GM19467 (cell line): ENCODE measurements at regions not wholly inside any gene's neighbourhood (a gene's known extent, or its start where the extent isn't known, plus 50 kb on each side); places are given as distances from the start of the nearest gene placed in this dataset.

Experiments
- ATAC-seq: cut with Tn5 transposase; IDR thresholded peaks from one replicate; pipeline ENCODE4 v1.9.1; 2021; ENCODE audit warnings: mild to moderate bottlenecking, moderate library complexity; ENCODE audit not compliant: unreplicated experiment

DNA sequence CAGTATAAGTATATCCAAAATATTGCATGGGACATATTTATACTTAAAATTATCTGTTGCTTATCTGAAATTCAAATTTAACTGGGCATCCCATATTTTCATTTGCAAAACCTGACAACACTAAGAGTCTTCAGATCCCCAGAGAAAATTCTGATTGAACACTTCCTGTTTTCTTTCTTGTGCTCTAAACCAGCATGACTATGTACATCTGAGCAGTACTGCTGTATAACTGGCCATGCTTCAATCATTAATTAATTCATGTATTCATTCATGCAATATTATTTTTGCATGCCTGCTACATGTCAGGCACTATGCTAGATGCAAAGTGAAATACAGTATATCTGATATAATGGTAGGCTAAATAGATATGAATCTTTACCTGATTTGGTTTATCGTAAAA, 461.2 kb downstream of the TLR4 start:
- ATAC-seq = no peak

DNA sequence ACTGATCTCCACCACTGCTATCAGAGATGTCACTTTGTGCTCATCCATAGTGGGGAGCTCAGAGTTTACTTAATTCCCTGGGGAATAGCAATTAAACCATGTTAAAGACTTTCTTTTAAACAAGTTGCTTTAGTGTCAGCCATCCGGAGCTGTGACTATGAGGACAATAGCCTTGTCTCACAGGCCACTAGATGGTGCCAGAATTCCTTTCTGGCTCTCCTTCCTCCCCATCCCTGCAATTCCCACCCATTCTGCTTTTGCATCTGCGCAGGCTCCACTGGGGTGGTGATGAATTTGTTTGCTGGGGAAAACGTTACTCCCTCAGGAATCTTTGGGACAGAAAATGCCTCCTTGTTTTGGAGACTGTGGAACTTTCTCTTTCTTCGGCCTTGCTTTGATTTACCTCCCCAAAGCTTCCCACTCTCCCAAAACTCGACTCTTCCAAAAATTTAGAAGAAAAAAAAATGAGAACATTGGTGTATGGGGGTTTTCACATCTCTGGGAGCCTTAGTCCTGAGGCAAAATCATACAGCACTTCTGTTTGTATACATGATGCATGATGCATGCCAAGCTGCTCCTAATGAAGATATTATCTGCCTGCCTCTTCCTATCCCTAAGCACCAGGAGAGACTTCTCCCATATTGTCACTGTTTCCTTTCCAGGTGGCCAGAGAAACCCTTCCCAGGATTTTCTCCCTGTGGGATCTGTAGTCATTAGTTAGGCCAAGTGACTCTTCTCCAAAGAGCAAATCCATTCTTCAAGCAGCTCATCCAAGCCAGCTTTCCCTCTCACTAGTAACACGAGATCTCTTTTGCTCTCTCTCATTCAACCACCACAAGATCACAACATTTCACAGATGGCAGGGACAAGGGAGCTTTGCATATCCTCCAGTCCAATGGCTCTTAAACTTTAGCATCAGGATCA, 466.1 kb downstream of the TLR4 start:
- no peak for ATAC-seq

DNA sequence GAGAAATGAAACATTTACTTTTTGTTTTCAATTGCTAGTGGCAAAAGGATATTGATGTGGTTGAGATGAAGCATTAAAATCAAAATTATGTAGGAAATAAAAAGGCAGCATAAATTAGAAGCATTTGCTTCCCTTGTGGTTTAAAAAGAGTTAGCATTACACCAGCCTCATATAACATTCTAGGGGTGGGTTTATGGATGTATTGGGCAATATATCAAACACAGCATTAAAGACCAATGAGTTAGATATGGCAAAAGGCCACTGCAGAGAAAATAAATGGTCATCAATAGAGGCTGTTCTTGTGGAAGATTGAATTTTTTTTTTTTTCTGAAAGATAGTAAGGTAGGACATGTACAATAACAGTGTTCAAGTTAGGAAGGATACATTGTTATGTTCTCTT, 473.0 kb downstream of the TLR4 start:
- no peak for ATAC-seq

DNA sequence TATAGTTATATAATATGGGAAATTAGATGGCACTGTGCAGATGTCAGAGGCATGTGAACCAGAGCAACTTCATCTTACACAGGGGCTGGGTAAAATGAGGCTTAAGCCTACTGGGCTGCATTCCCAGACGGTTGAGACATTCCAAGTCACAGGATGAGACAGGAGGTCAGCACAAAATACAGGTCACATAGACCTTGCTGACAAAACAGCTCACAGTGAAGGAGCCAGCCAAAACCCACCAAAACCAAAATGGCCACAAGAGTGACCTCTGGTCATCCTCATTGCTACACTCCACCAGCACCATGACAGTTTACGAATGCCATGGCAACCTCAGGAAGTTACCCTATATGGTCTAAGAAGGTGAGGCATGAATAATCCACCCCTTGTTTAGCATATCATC, 479.4 kb downstream of the TLR4 start:
- ATAC-seq = no peak

DNA sequence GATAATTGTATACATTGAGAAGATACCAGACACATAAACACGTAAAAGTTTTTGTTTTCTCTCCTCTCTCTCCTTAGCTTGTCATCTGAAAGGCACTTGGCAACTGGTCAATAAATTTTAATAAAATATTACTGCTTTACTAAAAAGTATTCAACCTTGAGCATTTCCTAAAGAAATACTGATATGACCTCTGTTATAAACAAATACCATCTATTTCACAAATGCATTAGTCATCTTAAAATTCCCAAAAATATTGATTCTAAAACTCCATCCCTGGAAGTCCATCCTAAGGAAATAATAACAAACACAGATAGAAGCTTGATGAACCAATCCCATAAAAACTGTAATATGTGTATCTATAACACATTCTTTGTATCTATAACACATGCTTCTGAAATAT, 483.2 kb downstream of the TLR4 start:
- no peak for ATAC-seq

DNA sequence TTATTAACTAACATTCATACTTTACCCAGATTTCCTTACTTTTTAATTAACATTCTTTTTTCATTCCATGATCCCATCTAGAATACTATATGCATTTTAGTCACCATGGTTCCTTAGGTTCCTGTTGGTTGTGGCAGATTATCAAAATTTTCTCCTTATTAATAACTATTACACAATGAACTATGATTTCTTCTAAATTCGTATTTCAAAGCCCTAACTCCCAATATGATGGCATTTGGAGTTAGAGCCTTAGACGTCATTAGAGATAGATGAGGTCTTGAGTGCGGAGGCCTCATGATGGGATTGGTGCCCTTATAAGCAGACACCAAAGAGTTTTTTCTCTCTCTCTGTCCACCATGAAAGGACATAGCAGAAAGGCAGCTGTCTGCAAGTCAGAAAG, 485.4 kb downstream of the TLR4 start:
- ATAC-seq = no peak

DNA sequence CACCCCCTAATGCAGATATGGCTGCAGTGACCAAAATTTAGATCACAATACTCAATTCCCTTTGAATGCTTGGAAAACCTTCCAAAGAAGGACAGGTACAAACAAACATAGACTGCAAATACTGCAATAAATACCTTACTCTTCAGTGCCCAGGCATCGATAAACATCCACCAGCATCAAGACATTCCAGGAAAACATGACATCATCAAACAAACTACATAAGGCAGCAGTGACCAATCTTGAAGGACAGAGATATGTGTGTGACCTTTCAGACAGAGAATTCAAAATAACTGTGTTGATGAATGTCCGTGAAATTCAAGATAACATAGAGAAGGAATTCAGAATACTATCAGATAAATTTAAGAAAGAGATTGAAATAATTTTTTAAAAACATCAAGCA, 488.6 kb downstream of the TLR4 start:
- no peak for ATAC-seq

DNA sequence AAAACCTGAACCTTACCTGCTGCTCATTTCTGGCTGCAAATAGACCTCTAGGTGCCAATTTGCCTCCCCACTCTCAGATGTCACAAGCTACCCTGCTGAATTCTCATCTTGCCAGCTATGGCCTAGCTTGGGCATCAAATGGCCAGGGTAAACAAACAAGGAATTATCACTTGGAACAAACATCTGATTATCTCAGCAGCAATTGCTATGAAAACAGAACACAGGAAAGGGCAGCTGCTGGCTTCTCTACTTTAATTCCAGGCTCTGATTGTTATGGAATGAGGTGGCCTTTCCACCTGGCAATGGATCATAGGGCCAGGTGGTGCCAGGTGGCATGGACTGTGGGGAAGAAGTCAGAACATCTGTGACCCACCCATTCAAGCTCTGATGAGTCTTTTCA, 505.1 kb downstream of the TLR4 start:
- no peak for ATAC-seq

DNA sequence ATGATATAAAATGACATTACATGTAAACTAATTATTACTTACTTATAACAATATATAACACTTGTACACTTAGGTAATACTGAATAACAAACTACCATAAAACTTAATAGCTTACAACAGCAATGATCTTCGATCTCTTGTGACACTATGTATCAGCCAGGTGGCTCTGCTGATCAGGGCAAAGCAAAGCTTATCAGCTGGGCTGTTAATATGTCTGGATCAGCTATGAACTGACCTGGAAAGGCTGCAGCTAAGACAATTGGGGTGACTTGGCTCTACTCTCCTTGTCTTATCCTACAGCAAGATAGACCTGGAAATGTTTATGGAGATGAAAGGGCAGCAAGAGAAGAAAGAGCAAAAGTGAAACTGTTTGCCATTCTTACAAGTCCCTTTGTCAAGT, 511.3 kb downstream of the TLR4 start:
- ATAC-seq = no peak

DNA sequence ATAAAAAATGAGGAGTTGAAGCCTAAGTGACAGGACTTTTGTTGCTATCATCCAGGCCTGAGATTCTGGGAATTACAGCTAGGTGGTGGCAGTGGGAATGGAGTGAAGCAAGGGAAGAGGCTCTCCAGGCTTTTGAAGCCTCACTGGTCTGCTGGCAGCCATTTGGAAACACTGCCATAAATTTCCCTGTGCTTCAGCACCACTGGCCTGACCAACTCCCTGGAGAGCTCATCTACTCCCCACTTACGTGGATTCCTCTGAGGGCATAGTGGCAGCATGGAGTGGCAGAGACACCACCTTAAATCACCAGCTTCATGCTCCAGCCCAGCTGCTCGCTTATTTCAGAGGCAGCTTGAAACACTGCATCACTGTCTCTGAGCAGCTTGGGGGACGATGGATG, 518.2 kb downstream of the TLR4 start:
- no peak for ATAC-seq

DNA sequence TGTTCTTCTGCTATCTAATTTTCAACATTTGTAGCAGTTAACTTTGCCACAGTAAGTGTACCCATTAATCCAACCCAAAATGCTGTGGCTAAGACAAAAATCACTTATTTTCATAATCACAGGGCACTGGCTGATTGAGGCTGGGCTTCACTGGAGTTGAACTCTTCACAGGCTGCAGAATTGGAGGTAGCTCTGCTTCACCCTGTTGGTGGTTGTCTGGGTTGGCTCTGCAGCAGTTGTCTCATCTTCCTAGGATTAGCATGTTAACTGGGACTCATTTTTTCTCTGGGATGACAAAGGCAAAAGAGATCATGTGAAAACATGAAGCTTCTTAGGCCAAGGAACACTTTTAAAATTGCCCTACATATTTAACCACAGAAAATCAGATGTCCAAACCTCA, 518.9 kb downstream of the TLR4 start:
- no peak for ATAC-seq

DNA sequence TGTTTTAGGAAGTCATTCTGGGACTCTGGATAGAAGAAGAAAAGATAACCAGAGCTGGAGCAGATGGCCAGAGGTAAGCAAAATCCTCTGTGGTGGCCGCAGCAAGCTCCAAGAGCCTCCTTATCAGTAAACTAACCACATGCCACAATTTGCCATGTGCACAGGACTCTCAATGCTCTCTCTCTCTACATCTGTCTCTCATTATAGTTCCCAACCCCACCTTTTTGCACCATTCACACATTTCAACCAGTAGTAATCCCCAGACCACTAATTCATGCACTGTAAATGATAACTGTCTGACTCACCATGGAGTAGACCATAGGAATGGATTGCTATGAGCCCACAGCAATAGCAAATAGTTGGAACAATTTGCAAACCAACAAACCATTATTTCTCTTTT, 526.1 kb downstream of the TLR4 start:
- ATAC-seq = no peak

DNA sequence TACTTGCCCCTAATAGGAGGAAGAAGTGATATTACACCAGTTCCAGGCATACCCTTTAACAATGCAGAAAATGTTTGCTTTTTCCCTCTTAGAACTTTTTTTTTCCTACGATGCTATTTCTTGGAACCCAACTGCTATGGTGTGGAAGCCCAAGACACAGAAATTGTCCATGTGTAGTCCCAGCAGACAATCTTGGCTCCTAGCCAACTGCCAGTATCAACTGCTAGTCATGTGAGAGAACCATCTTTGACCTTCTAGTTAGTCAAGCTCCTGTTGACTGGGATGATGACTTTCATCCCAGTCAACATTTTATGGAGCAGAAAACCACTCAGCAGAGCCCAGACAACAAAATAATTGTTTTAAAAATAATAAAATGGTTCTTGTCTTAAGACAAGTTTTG, 532.4 kb downstream of the TLR4 start:
- no peak for ATAC-seq

DNA sequence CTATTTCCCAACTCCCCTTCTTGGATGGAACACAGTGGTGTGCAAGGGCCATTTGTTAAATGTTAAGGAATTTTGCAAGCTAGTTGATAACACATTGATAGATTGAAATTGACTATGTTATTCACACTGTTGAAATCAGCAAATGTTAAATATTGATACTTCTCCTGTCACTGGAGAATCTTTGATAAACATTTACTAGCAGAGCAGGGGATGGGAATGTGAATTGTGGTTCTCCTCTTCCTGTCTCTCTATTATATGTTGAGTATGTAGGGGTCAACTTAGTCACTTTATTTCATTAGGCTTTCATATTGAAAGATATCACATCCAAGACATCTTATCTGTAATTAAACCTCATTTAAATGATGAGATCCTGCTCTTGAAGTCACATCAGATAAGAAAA, 533.9 kb downstream of the TLR4 start:
- ATAC-seq = no peak

DNA sequence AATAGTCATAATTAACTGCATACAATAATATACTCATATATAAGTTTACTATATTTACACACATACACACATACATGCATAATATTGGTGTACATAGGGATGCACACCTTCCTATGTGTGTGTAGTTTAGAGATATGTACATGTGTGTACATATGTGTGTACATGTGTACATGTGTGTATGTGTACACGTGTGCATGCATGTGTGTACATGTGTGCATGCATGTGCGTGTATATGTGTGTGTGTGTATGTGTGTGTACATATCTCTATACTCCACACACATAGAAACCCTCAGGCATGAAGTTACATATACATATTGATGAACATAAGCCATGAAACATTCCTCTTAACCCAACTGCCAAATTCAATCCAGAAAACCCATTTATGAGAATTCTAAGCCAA, 547.8 kb downstream of the TLR4 start:
- no peak for ATAC-seq

DNA sequence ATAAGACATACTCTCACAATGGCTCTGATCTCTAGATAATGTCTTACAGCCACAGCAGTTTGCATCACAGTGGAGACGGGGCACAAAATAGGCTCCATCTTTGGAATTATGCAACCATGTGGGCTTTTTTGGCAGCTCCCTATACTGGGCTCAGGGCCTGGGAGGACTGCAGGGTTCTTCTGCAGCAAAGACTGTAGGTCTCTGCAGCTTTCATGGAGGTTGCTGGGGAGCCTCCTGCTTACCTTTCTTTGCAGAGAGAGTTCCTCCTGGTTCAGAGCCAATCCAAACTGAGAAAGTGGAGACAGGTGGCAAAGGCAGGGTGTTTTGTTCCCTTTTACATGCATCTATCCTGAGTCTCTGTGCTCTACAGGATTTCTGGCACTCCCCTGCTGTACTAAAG, 558.0 kb downstream of the TLR4 start:
- no peak for ATAC-seq

DNA sequence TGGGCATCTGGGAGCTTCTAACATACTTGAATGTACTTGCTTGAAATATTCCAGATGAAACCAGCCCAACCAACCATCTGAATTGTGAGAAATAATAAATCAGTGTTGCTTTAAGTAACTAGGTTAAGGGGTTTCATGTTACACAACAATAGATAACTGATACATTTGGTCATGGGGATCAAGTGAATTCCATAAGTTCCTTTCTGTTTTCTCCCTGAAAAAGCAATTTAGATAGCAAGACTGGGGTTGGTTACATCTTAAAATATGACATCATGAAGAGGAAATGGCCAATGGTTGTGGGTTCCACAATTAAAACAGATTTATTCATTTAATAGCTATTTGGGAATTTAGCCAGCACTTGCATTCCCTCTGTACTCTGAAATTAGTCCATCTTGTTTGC, 559.7 kb downstream of the TLR4 start:
- ATAC-seq = no peak

DNA sequence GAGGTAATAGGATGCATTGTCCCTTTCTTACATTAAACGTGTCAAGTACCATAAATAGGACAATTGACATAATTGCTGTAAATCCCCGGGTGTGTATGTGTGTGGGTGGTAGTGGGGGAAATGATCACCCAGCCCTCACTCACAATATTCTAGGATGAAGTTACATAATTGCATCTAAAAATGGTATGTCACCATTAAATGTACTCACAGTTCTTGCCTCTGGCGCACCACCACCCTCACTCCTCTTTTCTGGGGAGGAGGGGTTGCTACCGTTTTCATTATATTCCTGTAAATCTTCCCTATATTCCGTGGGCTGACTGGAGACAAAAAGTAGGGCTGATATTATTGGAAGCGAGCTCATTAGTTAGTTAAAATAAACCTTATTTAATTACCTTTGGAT, 563.8 kb downstream of the TLR4 start:
- ATAC-seq = no peak

DNA sequence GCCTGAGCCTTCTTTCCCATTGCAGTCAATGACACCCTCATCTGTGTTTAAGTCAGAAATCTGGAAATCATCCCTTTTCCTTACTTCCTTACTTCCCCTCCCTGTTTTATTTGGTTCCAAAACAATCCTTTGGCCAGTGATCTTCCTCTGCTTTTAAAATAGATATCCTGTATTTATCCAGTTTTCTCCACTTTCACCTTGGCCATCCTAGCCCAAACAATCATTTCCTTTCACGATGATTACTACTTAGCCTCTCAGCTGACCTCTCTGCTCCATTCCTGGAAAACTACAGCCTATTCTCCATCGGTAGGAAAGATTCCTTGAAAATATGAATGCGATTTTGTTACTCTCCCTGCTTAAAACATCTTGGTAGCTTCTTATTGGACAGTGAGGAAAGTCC, 565.4 kb downstream of the TLR4 start:
- ATAC-seq = no peak

DNA sequence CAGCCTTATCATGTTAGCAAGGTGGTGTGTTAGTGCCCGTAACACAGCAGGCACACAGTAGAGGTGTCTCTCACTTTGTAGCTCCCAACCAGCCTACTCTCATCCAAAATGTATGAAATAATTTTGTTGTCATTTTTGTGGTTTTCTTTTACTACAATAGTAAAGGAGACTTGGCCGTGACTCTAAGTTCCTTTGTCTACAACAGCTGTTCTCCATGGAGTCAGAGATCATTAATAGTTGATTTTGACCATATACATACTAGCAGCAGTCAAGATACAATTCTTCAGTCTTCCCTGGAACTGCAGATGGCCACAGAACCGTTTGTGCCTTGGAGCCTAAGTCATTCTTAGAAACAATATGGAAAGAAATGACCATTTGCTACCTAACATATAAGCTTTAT, 567.1 kb downstream of the TLR4 start:
- no peak for ATAC-seq

DNA sequence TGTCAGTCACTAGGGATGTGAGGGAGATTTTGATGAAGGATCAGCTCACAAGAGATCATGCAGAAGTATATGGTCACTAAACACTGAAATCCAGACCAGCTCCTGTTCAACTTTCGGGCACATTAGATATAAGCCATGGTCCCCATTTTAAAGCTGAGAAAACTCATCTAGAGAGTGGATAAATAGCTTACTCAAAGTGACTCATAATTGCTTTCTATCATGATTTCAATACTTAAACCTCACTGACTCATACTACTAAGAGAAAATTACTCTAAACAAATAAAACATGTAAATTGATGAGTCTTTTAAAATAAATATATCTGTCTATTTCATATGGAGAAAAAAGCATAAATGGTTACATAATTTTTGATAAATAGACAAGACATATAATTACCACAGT, 567.7 kb downstream of the TLR4 start:
- ATAC-seq = no peak

DNA sequence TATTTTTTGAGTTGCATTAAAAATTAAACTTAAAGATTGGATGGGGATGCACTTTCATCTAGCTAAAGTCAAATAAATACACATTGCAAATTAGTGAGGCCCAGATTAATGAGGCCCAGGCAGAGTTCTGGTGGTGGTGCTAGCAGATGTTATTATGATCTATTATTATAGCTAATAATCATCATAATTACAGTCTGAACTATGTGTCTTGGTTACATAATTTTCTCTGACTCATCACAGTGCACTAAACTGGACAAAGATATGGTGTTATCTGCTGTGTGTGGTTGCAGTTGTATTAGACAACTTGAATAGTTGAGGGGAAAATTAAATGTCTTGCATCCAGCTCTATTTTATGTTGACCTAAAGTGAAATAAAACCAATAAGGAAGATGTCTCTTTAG, 568.8 kb downstream of the TLR4 start:
- no peak for ATAC-seq

DNA sequence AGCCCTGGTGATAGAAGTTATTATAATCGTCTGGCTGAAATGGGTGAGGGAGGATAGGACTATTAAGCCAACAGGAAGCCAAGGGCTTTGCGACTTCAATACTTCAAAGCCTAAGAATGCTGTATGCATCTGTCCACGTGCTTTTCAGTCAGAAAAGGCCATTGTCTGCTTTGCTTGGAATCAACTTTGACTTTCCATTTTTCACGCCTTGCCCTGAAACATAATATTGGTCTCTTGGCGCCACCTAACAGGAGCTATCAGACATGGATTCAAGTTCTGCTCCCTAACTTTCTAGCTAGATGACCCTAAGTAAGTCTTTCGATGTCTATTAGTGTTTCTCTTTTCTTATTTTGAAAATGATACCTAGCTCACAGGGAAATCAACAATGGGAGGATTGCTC, 572.6 kb downstream of the TLR4 start:
- ATAC-seq = no peak
